Stimulated activated CD4-positive, alpha-beta T cell treated with anti-CD3 and anti-CD28 coated beads, Interleukin-4, amount 100 ng/mL, for 48 hours (primary cell): ENCODE measurements at regions not wholly inside any gene's neighbourhood (a gene's known extent, or its start where the extent isn't known, plus 50 kb on each side); places are given as distances from the start of the nearest gene placed in this dataset.
"Not testable (repeated sequence)": the region's sequence is repeated elsewhere in the genome, so short reads cannot be mapped to it uniquely, and the experiment has no call there.

Experiments used
- DNase-seq, 2 donors: peaks; one replicate each; pipeline ENCODE4 v3.0.0-alpha.2; 2020; ENCODE audit warnings: low read depth in 2 of 2

DNA sequence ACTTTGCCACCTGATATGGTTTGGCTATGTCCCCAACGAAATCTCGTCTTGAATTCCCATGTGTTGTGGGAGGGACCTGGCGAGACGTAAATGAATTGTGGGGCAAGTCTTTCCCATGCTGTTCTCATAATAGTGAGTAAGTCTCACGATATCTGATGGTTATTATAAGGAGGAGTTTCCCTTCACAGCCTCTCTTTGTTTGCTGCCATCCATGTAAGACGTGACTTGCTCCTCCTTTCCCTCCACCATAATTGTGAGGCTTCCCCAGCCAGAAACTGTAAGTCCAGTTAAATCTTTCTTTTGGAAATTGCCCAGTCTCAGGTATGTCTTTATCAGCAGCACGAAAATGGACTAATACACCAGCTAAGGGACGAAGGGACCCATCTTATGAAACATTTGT, 1303.3 kb downstream of the SUCLG1 start:
- no peak for DNase-seq

DNA sequence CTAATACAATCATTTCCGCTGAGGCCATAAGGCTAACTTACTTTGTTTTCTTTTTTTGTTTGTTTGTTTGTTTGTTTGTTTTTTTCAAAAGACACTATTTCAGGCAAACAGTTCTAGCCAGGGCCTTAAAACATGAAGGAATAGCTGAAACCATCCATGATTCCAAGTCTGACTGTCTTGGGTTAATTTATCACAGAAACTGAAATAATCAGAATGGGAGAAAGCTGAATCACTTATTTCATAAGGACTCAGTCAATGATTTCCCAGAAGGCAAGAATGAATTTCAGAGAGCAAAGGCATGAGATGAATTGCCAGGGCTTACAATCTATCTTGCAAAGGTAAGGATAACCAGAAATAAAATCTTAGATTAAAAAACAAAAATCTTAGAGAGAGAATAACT, 1315.1 kb downstream of the SUCLG1 start:
- no peak for DNase-seq

DNA sequence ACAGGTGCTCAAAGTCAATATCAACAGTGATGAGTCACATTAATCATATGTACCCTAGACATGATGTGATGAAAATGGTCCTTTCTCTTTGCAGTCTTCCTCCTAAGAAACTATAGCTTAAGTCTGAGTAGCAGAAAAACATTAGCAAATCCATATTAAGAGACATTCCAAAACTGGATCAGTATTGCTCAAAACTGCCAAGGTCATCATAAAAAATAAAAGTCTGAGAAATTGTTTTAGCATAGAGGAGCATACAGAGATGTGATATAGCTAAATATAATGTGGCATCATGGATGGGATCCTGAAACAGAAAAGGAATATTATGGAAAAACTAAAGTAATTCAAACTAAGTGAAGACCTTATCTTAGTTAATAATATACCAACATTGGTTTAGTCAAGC, 1316.1 kb downstream of the SUCLG1 start:
- no peak for DNase-seq

DNA sequence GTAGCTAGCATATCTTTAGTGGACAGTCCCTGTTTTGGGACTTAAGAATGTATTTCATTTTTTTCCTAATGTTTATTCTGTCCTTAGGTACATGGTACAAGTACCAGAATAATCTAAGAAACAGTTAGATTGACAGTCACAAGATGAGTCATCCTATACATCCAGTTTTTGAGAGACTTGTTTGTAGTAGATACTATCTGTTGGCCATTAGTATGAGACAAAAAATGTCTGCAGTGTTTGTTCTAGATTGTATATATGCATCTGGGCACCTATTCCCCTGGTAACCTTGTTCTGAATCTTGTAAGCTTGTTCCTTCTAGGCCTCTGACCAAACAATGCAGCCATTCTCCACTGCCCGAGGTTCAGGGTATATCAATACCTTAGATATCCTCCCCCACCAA, 1343.5 kb downstream of the SUCLG1 start:
- no peak for DNase-seq

DNA sequence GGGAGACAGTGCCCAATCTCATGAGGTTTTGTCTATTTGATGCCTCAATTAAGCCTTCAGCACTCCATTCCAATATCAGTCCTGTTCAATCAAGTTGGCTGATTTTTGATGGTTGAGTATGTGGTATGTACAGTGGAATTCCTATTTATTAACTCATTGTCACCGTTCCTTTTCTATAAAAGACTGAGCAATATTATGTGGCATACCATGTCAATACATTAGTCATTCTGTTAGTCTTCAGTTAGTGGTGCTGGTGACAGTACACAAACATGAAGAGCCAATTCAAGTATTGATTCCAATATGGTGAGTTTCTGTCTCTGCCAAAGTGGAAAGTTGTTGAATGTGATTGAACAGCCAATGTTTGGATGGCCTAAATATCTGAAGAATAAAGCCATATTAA, 1343.9 kb downstream of the SUCLG1 start:
- no peak for DNase-seq

DNA sequence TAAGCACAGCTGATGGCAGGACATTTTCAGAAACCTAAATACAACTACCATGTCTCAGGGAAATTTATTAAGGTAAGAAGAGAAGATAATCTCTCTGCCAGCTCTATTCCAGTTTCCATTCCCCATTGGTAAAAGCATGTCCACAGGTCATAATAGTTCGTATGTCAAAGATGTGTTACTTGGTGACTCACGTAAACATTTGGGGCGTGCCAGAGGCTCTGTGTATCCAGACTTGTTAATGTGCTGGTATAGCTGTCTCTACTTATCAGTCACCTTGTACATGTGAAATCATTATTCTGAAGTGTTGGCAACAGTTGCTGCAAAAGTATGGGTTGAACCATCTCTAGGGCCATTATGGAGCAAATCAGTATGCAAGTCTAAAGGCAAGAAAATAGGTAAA, 1345.1 kb downstream of the SUCLG1 start:
- DNase-seq: no peak

DNA sequence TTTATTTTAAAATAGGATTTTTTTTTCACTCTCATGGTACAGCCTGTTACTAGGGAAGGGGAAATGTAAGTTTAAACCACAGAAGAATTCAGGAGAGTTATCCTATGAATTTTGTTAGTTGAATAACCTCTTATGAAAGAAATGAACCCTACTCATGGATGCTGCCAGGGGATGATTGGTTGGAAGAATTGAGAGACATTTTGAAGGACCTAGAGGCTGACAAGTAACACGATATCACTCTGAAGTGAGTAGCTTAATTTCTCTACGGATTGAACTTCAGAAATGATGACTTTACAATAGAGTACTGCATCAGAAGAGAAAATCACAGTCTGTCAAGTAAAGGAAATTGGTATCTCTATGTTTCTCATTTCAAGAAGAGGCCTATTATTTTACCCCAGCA, 1346.2 kb downstream of the SUCLG1 start:
- DNase-seq: no peak

DNA sequence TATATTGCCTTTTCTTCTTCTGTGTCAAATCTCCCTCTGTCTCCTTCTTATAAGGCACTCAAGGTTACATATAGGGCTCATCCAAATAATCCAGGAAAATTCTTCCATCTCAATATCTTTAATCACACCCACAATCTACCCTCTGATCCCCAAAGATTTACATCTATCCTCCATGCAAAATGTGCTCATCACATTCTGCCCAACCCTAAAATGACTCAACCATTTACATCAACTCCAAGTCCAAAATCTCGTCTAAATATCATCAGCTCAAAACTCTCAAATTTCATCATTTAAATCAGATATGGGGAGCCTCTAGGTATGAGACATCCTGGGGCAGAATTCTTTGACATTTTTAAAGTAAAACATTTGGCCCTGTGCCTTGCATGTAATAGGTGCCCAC, 1349.8 kb downstream of the SUCLG1 start:
- no peak for DNase-seq

DNA sequence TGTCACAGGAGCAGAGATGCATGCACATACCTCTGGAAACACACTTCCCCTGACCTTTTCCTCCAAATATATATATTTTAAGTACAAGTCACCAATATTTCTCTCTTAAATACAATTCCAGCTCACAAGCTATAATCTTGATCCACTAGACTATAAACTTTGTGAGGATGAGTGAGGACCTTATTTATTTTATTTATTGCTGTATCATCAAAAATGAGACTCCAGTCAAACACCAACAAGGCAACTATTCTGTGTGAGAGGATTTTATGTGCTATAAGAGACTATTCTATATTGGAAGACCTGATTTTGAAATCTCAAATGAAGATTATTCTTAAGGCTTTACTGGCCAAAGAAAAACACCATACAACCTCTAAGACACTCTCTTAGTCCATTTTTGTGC, 1352.2 kb downstream of the SUCLG1 start:
- no peak for DNase-seq

DNA sequence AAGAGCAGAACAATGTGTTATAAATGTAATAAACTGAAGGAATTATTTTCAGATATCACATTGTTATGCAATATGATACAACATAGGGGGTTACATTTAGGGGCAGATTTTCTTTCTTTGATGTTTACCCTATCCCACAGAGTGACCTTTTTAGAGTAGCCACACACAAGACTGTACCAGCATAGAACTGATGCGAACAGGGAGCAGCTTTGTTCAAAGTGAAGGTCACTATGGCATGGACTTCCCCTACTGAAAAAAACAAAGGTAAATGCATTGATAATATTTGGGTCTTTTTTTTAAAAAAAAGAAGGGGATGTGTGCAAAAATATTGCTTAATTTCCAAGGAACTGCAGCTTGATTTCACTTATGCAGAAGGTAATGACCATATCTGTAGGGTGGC, 1354.9 kb downstream of the SUCLG1 start:
- DNase-seq: no peak

DNA sequence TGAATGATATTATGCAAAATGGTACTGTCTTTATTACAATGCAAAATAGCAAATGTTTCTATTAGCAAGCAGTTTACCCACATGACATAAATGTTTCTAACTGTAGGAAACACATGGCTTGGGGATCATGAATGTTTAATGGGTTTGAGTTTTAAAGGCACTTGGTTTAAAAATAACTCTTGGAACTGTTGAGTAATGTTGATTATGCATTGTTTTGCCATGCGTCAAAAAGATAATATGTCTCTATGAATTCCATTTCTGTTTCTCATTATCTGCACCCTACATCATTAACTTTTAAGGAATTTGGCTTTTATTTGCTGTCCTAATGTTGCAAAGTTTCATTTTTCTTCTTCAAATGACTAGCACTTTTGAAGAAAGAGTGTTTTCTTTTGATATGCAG, 1355.5 kb downstream of the SUCLG1 start:
- DNase-seq: no peak

DNA sequence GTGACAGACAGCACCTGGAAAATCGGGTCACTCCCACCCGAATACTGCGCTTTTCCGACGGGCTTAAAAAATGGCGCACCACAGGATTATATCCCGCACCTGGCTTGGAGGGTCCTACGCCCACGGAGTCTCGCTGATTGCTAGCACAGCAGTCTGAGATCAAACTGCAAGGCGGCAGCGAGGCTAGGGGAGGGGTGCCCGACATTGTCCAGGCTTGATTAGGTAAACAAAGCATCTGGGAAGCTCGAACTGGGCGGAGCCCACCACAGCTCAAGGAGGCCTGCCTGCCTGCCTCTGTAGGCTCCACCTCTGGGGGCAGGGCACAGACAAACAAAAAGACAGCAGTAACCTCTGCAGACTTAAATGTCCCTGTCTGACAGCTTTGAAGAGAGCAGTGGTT, 1370.0 kb downstream of the SUCLG1 start:
- DNase-seq: not testable (repeated sequence)

DNA sequence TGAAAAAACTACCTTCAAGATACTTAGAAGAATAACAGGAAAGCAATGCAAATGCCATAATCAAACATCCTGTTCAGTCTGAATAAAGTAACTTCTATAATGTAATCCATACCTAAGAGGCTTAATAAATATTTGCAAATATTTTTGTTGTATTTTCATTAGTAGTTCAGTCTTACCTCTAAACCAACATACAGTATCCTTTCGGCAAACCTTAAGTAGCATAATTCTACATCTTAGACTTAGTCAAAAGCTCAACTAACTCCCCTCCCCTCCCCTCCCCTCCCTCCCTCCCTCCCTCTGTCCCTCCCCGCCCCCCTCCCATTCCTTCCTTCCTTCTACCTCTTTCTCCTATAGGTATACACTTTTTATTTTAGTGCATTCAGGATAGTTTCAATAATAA, 1373.2 kb downstream of the SUCLG1 start:
- no peak for DNase-seq

DNA sequence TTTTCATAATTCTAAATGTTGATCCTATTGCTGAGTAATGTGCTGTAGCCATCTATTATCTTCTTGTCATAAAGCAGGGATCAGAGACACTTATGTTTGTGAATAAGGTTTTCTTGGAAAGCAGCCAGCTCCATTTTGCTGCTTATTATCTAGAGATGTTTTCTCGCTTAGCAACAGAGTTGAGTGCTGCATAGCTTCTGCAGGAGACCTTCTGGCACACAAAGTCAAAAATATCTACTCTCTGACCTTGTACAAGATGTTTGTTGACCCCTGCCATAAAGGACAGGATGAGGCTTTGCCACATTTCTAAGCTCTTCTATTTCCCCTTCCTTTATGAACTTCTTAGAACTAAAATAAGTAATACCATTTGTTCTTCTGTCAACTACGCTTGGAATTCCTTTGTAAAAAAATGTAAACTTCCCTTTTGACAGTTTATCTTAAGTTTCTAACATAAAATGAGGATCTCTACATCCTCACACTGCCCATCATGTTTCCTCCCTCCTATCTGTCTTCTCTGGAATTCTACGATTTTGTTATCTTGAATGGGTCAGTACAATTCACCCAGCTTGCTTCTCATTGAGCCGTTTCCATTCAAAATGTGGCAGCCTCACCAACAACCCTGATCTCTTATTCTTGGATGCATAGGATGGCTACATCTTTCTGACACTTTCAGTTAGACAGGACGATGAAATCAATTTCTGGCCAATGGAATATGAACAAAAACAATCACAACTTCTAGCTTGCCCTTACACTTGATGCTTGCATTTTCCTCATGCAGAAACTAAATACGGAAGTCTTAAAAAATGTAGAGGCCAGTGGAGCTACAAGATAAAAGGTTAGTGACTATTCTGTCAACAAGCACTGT, 1377.0 kb downstream of the SUCLG1 start:
- no peak for DNase-seq

DNA sequence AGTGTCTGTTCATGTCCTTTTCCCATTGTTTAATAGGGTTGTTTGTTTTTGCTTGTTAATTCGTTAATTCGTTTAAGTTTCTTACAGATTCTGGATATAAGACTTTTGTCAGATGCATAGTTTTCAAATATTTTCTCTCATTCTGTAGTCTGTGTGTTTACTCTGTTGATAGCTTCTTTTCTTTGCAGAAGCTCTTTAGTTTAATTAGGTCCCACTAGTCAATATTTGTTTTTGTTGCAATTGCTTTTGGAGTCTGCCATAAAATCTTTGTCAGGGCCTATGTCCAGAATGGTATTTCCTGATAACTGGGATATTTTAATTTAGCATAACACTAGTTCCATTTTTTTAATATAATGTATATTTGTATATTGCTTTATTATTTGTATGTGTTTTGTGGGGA, 1380.1 kb downstream of the SUCLG1 start:
- DNase-seq: no peak

DNA sequence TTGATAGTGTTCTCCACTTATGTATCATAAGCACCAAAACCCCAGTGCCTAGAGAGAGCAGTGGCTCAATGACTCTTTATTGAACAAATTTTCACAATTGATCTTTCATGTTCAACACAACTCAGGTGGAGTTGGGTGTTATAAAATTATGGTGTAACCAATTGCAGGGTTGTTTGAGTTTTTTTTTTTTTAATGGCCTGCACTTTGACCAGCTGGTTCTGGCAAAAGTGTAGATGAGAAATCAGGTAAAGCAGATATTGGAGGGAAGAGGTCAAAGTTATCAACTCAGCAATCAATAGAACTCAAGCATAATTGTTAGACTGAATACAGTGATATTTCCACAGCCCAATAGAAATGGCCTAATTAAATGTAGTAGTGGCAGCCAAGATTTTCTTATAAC, 1386.3 kb downstream of the SUCLG1 start:
- no peak for DNase-seq

DNA sequence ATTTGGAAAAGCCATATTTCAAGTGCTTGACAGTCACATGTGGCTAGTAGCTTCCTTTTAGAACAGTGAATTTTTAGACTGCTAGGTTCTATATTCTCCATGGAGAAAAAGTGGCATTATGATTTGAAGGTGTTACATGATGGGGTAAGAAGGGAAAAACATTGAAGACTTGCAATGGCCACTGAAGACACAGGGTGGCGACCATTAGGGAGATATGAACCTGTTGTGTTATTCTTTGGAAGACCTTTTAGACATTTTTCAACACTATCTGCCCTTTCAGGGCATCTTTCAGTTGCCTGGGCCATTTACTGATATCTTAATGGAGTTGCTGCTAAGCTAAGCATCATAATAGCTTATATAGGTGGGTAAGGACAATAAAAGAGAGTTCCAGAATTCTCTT, 1387.2 kb downstream of the SUCLG1 start:
- DNase-seq: no peak

DNA sequence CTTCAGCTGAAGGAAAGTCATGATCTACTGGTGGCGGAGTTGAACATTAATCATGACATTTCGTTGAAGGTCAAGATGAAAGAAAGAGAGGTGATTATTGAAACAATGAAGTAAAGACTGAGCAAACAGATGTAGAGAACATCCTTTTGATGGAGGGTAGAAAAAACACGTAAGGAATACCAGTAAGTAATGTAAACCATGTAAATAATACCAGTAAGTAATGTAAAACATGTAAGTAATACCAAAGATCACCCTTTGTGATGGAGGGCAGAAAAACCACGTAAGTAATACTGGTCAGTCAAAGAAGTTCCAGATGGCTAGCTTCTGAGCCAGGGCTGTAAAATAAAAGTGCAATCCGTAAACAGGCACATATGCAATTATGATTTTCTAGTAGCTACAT, 1387.7 kb downstream of the SUCLG1 start:
- DNase-seq: no peak

DNA sequence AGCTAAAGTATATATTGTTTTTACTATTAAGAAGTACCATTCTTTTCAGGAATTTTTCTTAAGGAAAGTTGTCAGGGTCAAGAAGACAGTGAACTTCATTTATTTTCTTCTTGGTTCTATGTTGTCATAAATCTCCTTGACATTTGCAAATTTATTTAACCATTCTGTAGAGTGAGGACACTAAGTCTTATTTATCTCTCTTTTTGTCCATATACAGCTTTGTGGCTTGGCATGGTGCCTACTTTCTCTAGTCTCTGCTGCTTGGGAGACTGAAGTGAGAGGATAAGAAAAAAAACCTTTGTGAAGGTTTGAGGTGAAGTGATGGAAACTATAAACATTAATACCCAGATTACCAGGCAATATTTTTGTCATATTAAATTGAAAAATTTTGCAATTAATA, 1389.4 kb downstream of the SUCLG1 start:
- DNase-seq: no peak

DNA sequence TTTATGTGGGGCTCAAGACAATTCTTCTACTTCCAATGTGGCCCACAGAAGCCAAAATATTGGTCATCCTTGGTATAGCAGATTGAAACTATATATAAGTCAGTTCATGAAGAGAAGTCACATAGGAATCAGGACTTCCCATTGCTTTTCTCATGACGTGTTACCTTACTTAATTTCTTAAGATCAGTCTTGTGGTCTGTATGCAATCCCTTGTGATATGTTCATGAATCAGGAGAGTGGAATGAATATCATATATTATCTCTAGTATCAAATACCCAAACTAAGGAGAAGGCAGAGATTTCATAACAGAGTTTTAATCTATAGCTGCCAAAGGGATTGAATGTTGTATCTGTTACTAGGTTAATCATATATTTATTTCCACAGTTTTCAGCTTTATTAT, 1390.4 kb downstream of the SUCLG1 start:
- DNase-seq: no peak

DNA sequence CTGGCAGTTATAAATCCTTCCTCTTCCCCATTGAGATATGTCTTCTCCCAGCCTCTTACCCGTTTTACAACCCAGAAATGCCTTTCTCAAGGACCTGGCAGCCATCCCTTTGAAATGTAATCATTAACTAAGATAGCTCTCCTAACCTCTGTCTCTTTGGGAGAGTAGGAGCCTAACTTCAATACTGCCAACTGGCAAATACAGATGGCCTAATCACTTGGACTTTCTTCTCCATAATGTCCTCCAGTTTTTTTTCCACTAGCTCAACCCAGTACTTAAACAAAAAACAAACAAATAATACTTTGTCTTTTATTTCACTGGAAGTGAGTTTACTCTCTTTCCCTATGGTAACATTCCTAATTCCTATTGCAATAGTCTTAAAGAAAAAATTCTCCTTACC, 1391.1 kb downstream of the SUCLG1 start:
- no peak for DNase-seq

DNA sequence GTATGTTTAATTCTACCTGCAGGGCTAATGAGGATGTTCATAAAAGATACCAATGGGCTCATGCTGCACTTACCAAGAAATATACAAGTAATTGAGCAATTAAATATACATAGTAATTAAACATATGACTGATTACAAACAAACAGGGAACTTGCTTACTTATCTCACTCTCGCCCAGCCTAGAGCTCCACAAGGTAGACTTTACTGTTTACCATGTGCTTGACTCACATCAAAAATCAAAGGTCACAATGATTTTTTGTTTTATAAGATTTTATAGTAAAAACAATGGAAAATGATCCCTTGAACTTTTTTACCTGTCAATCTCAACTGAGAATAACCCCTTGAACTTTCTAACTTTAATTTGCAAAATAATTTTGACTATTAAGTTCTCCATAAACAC, 1395.1 kb downstream of the SUCLG1 start:
- no peak for DNase-seq

DNA sequence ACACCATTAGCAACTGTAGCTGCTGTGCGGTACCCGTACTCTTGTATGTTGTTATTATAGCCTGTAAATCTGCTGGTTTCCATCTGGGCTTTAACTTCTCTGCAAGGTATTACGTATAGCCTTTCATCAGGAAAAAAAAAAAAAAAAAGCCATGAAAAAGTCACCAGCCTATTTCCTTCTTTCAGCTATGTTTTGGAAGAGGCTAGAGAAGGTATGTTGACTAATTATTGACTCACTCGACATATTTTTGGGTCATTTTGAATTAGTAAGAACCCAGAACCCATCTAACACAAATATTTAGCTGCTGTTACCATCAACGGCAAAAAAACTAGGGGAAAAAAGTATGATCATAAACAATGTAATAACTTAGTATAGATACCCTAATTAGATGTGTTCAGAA, 1395.6 kb downstream of the SUCLG1 start:
- DNase-seq: no peak

DNA sequence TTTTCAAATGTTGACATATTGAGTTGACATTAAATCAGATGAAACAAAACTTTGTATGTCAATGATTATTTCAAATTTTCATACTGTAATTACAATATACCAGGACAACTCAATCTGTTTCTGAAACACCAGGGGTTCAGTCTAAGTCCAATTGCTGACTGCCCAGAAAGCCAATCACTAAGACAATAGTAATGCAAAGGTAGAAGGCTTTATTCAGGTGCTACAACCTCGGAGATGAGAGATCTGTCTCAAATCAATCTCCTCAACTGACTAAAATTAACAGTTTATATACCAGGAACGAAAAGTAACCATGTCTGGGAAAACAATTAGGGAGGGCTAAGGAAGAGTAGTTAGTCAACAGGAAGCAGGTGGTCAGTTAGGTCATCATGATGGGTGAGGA, 1400.4 kb downstream of the SUCLG1 start:
- no peak for DNase-seq
